ENCODE measurements at regions not wholly inside any gene's neighbourhood (a gene's known extent, or its start where the extent isn't known, plus 50 kb on each side); places are given as distances from the start of the nearest gene placed in this dataset.

GRCh38 chr7:12779947-12780346 lies 92.5 kb downstream of the ARL4A start:
- TF ChIP-seq CTCF (conservative IDR thresholded peaks at IDR 0.05; ENCODE audit: low read length) (no peak), EZH2phosphoT487 (IDR thresholded peaks at IDR 0.05; ENCODE audit: borderline replicate concordance, low read depth, low read length) (no peak)

Measured in OCI-LY7 (cell line).